GM18858 (cell line): ENCODE measurements at regions not wholly inside any gene's neighbourhood (a gene's known extent, or its start where the extent isn't known, plus 50 kb on each side); places are given as distances from the start of the nearest gene placed in this dataset.

Experiments
- ATAC-seq: cut with Tn5 transposase; IDR thresholded peaks from one replicate; pipeline ENCODE4 v1.9.1; 2021; ENCODE audit not compliant: unreplicated experiment

DNA sequence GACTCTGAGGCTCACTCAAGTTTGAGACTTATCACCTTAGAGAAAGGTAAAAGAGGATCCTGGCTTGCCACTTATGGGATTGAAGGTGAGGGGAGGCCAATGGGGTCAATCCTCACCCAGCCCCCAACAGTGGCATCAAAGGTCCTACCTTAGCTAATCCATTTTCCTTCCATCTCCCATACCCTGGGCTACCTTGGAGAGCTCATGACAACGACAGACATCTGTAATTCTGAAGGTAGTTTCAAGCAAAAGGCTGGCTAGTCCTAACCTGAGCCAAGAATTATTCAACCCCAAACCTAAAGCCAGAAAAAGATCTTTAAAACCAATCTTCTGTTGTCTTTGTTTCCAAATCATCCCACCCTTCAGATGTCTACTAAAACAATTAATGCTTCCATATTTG is 179.2 kb upstream of the GHITM start:
- no peak for ATAC-seq

DNA sequence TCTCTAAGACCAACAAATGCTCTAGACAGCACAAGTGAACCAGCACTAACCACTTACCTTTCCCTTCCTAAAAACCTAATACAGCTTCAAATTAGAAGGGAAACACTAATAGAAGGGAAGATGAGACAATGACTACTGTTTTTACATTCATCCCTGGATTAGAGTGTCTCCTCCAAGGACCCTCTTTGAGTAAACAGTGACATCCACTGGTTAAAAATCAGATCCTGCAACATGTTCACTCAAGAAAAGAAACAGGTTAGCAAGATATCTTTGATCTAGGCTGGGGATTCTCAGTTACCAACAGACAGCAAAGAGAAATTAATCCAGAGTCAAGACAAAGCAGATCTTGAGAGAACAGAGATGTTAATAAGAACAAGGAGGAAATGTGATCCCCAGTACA is 177.7 kb upstream of the GHITM start:
- no peak for ATAC-seq

DNA sequence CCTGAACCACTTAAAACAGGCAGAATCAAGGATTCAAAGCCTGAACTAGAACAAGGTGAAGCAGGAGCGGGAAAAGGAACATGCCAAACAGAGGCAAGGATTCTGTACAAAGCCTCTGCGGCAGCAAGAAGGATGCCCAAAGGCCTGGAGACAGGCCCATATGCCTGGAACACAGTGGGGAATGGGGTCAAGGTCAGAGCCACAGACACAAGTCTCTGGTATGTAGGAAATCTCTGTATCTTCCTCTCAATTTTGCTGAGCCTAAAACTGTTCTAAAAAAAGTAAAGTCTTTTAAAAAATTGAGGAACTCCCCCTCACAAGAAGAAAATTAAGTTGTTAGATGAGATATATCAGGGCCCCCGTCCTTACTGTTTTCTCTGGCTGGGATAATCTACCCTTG is 175.9 kb upstream of the GHITM start:
- ATAC-seq: no peak

DNA sequence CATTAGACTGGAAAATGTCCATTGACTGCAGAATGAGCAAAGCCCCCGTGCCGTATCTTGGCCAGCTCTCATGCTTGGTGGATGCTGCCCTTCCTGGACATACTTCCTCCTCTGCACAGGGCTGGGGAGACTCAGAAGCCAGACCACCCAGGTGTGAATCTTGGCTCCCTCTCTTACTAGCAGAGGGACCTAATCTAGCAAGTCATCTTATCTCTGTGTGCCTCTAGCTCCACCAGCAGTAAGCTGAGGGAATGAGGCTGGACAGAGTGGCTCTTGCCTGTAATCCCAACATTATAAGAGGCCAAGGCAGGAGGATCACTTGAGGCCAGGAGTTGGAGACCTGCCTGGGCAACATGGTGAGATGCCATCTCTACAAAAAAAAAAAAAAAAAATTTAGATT is 173.8 kb upstream of the GHITM start:
- ATAC-seq: no peak

DNA sequence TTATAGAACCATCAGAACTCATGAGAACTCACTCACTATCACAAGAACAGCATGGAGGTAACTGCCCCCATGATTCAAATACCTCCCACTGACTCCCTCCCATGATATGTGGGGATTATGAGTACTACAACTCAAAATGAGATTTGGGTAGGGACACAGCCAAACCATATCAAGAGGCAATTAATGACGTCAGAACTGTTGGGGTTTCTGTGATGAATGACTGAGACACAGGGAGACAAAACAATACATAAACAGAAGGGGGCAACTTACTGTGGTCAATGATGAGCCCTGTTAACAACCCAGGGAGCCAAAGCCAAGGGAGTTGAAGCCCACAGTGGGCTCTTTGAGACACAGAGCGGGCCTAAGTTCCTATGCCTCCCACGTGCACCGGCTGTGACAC is 171.3 kb upstream of the GHITM start:
- ATAC-seq: no peak

DNA sequence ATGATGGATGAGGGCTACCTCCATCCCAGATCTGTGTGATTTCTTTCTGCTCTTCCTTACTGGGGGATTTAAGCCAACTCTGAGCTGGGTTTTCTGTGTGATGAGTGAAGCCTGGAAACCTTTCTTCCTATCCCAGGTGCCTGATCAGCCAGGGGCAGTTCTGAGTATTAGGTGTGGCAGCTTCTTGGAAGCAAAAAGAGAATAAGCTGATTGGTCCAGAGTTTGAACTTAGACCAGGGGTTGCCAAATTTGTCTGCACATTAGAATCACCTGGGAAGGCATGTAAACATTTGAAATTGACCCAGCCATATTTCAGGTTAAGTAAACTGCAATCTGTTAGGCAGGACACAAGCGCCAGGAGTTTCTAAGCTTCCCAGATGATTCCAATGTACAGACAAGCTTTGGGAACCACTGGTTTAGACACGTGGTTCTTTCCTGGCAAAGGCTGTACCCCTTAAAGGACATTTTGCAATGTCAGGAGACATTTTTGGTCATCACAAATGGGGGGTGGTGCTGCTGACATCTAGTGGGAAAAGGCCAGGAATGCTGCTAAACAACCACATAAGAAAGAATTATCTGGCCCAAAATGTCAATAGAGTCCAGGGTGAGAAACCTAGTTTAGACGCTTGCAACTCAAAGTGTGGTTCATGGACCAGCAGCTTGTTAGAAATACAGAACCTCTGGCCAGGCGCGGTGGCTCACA is 160.5 kb upstream of the GHITM start:
- ATAC-seq: no peak

DNA sequence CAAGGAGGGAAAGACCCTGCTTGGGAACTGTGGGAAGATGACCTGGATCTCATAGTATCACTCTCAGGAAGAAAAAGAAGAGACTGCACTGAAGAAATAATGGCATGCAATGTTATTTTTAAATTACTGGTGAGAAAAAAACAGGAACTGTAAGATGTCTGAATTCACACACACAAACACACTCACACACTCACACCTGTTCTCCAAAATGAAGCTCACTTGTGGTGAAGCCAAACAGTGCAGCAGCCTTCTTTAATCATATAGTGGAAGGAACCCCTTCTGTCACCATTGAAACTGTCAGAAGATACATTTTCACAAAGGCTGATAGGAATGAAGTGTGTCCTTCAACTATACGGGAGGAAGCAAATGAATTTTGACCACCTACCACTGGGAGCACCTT is 156.5 kb upstream of the GHITM start:
- ATAC-seq: no peak

DNA sequence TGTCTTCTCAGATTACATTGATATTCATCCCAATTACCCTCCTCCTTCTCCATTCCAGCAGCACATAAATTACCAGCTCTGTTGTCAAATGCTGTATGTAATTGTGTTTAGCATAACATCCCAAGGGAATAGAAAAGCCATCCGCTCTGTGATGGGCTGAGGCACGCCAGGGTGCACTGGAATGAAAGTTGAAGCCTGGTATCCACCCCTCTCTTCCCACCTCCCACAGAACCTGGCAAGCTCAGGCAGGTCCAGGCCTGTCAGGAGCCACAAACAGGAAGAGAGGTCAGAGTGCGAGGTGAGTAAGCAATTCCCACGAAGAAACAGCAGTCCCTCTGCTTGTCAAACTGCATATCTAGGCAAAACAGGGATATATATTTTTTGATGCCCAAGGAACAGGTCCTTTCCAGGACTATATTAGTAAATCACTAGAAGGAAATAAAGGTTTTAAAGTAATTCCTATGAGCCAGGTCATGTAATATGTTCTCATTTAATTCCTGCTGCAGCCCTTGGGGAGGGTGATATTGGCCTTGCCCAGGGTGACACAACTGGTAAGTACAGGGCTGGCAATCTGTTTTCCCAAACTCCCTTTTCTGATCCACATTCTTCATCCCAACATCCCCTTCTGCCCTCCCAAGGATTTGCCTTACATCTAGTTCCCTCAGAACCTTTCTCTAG is 155.6 kb upstream of the GHITM start:
- ATAC-seq: no peak

DNA sequence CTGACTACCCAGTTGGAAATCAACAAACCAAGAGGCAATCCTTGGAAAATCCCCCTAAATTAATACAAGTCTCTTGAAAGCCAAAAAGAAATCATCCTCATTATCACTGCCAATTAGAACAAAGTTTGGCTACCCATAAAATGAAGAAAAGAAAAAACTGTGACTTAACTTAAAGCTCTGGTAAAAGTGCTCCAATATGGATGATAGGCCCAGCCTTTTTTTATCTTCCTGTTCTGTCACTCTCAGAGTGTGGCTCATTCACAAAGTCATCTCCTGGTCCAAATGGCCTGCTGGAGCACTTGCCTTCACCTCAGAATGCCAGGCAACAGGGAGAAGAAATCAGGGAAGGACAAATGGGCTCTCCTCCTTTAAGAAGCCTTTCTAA is 155.1 kb upstream of the GHITM start:
- no peak for ATAC-seq

DNA sequence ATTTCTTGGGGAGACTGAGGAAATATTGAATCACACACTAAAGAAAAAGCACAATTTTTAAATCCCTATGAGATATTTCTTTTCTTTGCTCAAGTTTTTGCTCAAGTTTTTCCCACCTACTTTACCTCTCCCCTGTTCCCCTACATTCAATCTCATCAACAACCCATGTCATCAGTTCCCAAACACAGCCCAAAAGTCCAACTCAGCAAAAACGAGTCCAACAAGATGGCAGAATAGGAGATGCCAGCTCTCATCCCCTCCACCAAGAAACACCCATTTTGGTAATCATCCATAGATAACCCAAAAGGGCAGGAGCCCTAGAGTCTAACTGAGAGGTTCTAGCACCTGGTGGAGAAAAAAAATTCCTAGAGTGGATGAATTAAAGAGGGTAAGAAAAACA is 152.5 kb upstream of the GHITM start:
- ATAC-seq: no peak

DNA sequence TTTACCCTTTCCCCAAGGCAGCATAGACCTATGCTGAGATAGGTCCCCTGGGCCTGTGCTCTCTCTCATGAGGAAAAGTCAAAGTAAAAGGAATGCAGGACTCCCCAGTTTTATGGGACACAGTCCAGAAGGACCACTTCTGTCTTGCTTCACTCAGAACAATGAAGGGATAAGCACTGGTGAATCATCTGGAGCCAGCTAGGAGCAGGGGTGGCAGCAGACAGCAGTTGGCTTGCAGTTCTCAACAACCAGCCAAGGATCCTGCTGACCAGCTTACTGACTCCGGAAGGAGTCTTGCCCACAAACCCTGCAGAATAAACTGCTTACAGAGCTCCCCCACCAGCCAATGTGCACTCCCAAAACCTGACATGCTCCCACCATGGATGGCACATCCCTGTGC is 152.1 kb upstream of the GHITM start:
- no peak for ATAC-seq

DNA sequence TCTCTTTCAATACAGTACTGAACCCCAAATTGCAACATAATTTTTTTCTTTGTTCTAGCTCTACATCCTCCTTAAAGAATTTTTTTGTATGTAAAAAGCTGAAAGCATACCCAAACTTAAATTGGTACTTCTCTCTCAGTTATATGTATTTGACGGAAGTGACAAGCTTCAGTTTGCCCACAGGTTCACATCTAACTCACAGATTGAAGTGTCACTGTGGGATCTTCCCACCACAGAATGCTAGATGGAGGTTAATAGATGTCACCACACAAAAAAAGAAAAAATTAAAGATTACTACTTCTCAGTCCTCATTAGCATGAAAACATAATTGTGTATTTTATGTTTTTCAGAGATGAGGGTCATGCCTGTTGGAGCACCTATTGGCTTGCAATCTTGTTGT is 150.9 kb upstream of the GHITM start:
- no peak for ATAC-seq

DNA sequence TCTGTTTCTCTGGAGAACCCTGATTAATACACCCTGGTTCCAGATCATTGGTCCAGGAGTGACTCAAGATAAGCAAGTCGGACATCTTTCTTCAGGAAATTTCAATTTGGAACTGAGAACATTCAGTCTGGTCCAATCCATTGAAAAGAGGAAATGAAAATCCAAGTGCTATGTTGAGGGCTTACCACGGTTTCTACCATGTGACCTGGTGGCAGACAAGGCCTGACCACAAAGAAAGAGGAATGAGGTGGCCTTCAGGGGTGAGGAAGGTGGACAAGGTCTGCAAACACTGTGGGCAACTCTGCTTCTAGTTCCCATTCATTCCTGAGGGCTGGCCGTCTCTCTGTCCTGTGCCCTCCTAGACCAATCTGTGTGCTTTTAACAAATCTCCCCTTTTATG is 149.2 kb upstream of the GHITM start:
- peak; percentile 96 for ATAC-seq

DNA sequence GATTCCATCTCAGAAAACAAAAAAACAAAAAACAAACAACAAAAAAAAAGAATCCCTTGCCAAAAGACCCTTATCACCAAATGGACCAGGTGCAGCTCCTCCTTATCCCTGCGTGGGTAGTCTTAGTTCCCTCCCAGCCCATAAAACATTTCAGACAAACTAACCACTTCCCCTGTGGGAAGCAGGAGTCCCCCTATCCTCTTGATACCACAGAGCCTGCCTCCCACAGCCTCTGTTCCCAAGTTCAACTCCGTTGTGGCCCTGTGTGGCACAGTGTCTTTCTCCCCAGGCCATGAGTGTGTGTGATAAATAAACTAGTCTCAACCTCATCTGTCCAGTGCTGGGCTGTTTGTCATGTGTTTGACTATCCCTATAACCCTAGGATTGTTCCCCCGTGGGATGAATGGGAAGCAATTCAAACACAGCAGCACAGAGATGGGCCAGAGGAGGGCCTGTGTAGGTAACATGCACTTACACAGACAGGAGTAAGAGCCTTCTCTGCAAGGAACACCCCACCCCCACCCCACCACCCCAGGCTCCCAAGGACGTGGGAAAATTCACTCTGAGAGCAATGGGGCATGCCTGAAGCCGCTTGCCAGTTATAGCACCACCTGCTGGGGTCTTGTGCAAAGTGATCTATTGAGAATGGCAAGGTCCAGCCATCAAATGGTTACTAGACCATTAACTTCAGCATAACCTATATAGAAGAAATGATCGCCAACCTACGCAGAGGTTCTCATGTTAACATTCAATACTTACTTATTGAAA is 147.1 kb upstream of the GHITM start:
- no peak for ATAC-seq

DNA sequence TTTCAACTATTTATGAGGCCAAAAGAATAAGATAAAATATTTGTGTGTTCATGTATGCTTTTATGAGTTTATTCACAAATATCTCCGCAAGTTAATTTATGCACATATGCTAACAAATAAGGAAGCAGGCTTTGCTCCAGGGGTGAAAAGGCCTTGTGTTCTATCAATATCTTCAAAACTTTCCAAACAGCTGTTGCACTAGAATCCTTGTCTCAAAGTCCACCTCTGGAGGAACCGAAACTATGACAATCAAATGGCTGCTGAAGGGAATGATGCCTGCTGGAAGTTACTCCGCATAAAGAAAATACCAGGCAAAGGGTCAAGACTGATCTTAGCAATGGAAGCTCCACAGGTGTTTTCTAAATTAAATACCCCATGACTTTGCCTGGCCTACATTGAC is 145.0 kb upstream of the GHITM start:
- no peak for ATAC-seq

DNA sequence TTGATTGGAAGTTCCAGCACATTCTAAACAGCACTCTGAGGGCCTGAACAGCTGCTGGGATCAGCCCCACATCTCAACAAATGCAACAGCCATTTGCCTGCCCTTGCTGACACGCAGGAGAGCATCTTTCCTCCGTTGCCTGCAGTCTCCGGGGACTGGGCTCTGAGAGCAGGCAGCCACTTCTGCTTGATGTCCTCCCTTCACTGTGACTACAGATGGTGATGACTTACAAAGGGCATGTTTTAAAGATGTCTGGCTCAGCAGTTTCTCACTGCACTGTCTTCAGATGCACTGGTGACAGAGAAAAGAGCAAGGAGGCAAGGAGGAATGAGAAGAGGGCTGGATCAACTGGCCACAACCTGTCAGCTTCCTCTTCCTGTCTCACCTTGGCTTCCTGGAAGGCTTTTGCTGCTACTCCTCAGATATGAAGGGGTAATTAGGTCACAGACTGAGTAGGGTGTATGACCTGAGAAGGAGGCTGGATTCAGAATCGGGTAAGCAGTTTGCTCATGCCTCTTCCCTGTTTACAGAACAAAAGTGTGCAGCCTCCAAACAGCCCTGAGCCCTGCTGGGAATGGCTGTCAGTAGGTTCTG is 143.5 kb upstream of the GHITM start:
- no peak for ATAC-seq

DNA sequence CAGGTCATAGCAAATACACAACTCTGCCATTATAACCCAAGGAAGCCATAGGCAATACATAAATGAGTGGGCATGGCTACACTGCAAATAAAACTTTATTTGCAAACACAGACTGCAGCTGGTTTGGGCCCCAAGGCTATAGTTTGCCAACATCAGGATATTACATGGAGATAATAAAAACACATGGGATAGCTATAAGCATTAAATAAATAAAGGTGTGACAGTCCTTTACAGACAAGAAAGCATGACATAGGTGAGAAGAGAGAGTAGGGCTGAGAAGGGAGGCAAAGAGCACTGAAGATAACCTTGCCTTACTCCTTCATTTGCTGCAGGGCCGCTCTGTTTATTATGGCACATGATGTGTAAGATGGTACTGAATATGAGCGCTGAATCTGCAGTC is 135.1 kb upstream of the GHITM start:
- no peak for ATAC-seq

DNA sequence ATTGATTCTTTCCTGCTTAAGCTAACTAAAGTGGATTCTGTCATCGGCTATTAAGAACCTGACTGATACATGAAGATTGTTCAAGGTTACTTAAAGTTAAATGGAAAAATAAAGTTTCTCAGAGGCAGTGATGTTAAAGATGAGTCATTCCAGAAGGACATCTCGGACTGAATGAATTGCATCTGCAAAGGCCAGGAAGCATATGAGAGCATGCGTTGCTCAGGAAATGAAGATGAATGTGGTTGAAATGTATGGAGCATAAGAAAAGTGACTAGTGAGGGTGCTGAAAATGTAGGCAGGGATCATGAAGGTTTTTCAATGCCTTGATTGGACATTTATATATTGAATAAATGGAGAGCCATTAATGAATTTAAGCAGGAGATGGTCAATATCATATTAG is 133.9 kb upstream of the GHITM start:
- no peak for ATAC-seq

DNA sequence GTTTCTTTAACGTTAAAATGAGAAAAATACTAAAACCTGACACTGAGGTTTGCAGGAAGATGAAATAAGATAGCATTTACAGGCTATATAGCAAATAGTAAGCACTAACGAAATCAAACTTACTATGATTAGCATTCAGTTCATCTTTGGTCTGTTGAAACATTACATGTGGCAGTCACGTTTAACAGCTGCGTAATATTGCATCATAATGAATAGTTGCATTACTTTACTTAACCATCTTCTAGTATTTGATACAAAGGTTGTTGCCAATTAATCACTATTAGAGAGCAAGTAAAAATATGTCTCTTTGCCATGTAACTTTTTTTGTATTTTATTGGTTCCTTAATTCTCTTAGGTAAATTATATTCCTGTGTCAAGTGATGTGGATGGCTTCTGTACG is 131.8 kb upstream of the GHITM start:
- no peak for ATAC-seq

DNA sequence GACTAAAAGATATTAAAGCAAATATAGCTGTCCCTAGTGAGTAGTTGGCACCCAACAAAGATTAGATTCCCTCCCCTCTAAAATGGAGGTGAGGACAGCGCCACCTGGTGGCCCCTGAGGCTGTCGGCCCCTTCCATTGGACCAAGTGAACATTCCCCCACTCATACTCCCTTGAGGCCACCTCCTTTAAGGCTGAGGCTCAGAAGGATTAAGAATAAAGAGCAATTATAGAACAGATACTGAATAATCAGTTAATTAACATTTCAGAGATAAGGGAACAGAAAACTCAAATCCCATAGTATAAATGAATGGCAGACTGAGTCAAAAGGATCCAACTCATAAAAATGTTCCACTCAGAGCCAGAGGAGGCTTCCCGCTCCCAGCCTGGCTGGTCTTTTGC is 130.4 kb upstream of the GHITM start:
- no peak for ATAC-seq

DNA sequence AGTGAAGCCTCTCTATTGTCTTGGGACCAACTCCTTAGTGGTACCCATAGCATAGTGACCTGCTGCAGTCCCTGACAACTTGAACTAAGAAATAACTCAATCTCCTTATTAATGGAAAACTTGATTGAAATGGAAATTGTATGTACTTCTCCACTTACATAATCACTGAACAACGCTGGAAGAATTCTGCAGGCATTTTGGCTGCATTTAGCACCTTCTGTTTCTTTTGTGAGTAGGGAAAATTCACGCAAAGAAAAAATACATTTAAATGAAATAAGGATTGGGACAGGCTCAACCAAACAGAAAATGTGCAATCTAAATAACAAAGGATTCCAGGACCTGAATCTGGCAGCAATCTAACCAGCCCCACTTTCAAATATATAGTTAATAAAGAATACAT is 126.9 kb upstream of the GHITM start:
- no peak for ATAC-seq
